Neural cell (in vitro differentiated cells): ENCODE measurements at regions not wholly inside any gene's neighbourhood (a gene's known extent, or its start where the extent isn't known, plus 50 kb on each side); places are given as distances from the start of the nearest gene placed in this dataset.

Source experiments
- EP300 ChIP-seq: fragments of 450-650 bp; conservative IDR thresholded peaks from 2 replicates; pipeline ENCODE4 v1.6.1; 2014; ENCODE audit warnings: antibody characterized with exemption, mild to moderate bottlenecking, moderate library complexity; ENCODE audit not compliant: poor library complexity, severe bottlenecking
- EZH2 ChIP-seq: fragments of 200-600, 300-800 bp; shearing (Covaris generic), sonication (generic); IDR thresholded peaks from 2 replicates; pipeline ENCODE4 v1.6.1; 2014; ENCODE audit warnings: antibody characterized with exemption, low read length, borderline replicate concordance, mild to moderate bottlenecking; ENCODE audit not compliant: insufficient read depth, poor library complexity, severe bottlenecking
- POLR2AphosphoS5 ChIP-seq: IDR thresholded peaks from 2 replicates; pipeline ENCODE4 v1.6.1; 2012
- RAD21 ChIP-seq: fragments of 450-650 bp; conservative IDR thresholded peaks from 2 replicates; pipeline ENCODE4 v1.6.1; 2014; ENCODE audit warnings: antibody characterized with exemption, mild to moderate bottlenecking, moderate library complexity
- SMC3 ChIP-seq: fragments of 450-650 bp; conservative IDR thresholded peaks from 2 replicates; pipeline ENCODE4 v1.6.1; 2014; ENCODE audit warnings: antibody characterized with exemption, mild to moderate bottlenecking, moderate library complexity; ENCODE audit not compliant: poor library complexity
- TAF1 ChIP-seq: IDR thresholded peaks from 2 replicates; pipeline ENCODE4 v1.6.1; 2012; ENCODE audit warnings: low read depth
- TF ChIP-seq, protein P1 (sequence below): fragments of 450-650 bp; IDR thresholded peaks from 2 replicates; pipeline ENCODE4 v1.5.1; 2014; ENCODE audit warnings: antibody characterized with exemption, mild to moderate bottlenecking, moderate library complexity; ENCODE audit not compliant: poor library complexity, severe bottlenecking
- TF ChIP-seq, protein P2 (sequence below): IDR thresholded peaks from 2 replicates; pipeline ENCODE4 v1.6.1; 2012; ENCODE audit warnings: borderline replicate concordance

DNA sequence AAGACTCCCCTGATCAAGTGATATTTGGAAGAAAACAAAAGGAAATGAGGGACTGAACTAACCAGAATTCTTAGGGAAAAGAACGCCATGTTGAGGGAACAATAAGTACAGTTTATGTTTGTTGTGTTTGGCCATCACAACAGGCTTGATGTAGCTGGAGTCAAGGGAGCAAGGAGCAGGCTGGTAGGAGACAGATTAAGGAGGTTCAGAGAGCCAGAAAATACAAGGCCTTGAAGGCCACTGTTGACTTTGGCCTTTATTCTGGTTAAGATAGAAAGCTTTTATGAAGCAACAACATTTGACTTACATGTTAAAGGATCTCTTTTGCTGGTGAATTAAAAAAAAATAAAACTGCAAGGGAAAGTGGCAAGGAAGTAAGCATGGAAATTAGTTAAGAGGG, 754.1 kb upstream of the SLC8A1 start:
- TF ChIP-seq, protein P1, sequence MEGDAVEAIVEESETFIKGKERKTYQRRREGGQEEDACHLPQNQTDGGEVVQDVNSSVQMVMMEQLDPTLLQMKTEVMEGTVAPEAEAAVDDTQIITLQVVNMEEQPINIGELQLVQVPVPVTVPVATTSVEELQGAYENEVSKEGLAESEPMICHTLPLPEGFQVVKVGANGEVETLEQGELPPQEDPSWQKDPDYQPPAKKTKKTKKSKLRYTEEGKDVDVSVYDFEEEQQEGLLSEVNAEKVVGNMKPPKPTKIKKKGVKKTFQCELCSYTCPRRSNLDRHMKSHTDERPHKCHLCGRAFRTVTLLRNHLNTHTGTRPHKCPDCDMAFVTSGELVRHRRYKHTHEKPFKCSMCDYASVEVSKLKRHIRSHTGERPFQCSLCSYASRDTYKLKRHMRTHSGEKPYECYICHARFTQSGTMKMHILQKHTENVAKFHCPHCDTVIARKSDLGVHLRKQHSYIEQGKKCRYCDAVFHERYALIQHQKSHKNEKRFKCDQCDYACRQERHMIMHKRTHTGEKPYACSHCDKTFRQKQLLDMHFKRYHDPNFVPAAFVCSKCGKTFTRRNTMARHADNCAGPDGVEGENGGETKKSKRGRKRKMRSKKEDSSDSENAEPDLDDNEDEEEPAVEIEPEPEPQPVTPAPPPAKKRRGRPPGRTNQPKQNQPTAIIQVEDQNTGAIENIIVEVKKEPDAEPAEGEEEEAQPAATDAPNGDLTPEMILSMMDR, result no peak
- TF ChIP-seq EZH2 (no peak), TAF1 (no peak), POLR2AphosphoS5 (no peak), RAD21 (no peak), EP300 (no peak), SMC3 (no peak)
- TF ChIP-seq, protein P2, sequence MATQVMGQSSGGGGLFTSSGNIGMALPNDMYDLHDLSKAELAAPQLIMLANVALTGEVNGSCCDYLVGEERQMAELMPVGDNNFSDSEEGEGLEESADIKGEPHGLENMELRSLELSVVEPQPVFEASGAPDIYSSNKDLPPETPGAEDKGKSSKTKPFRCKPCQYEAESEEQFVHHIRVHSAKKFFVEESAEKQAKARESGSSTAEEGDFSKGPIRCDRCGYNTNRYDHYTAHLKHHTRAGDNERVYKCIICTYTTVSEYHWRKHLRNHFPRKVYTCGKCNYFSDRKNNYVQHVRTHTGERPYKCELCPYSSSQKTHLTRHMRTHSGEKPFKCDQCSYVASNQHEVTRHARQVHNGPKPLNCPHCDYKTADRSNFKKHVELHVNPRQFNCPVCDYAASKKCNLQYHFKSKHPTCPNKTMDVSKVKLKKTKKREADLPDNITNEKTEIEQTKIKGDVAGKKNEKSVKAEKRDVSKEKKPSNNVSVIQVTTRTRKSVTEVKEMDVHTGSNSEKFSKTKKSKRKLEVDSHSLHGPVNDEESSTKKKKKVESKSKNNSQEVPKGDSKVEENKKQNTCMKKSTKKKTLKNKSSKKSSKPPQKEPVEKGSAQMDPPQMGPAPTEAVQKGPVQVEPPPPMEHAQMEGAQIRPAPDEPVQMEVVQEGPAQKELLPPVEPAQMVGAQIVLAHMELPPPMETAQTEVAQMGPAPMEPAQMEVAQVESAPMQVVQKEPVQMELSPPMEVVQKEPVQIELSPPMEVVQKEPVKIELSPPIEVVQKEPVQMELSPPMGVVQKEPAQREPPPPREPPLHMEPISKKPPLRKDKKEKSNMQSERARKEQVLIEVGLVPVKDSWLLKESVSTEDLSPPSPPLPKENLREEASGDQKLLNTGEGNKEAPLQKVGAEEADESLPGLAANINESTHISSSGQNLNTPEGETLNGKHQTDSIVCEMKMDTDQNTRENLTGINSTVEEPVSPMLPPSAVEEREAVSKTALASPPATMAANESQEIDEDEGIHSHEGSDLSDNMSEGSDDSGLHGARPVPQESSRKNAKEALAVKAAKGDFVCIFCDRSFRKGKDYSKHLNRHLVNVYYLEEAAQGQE, result no peak
